WERI-Rb-1 (cell line): ENCODE measurements at regions not wholly inside any gene's neighbourhood (a gene's known extent, or its start where the extent isn't known, plus 50 kb on each side); places are given as distances from the start of the nearest gene placed in this dataset.

Experiments
- DNase-seq: peaks from one replicate; pipeline ENCODE4 v3.0.0-alpha.2; 2020
- H3K27ac ChIP-seq: fragments of 250-450 bp; sonication (Bioruptor Pico); 2 replicates; pipeline ENCODE4 v1.5.1; 2020; ENCODE audit warnings: mild to moderate bottlenecking, moderate library complexity
- H3K27me3 ChIP-seq: fragments of 250-450 bp; sonication (Bioruptor Pico); 2 replicates; pipeline ENCODE4 v1.5.1; 2021; ENCODE audit warnings: mild to moderate bottlenecking, low read depth, moderate library complexity; ENCODE audit not compliant: insufficient read depth, severe bottlenecking
- H3K36me3 ChIP-seq: fragments of 250-450 bp; sonication (Bioruptor Pico); 2 replicates; pipeline ENCODE4 v1.5.1; 2020; ENCODE audit warnings: mild to moderate bottlenecking, moderate library complexity
- H3K4me3 ChIP-seq: 2 replicates; pipeline ENCODE4 v1.5.1; 2011; ENCODE audit warnings: low read depth, mild to moderate bottlenecking, control low read depth, low read length
- H3K9me3 ChIP-seq: fragments of 250-450 bp; sonication (Bioruptor Pico); 2 replicates; pipeline ENCODE4 v1.5.1; 2021; ENCODE audit warnings: mild to moderate bottlenecking, moderate library complexity; ENCODE audit not compliant: severe bottlenecking
- CTCF ChIP-seq: IDR thresholded peaks from 2 replicates; pipeline ENCODE4 v1.5.1; 2011; ENCODE audit warnings: low read depth, mild to moderate bottlenecking, control low read depth, inconsistent platforms, low read length

- DNase-seq: no peak
- no peaks in the 10 kb centered on the region for H3K9me3 ChIP-seq
- H3K27ac ChIP-seq: no peak overlapping the region
- no peaks in the 10 kb centered on the region for H3K27me3 ChIP-seq
- no peak for TF ChIP-seq CTCF
- no peak overlapping the region for H3K4me3 ChIP-seq
- no peaks in the 10 kb centered on the region for H3K36me3 ChIP-seq
Observed at GRCh38 chr2:129004485-129004884, 685.8 kb upstream of the HS6ST1 start.

DNA sequence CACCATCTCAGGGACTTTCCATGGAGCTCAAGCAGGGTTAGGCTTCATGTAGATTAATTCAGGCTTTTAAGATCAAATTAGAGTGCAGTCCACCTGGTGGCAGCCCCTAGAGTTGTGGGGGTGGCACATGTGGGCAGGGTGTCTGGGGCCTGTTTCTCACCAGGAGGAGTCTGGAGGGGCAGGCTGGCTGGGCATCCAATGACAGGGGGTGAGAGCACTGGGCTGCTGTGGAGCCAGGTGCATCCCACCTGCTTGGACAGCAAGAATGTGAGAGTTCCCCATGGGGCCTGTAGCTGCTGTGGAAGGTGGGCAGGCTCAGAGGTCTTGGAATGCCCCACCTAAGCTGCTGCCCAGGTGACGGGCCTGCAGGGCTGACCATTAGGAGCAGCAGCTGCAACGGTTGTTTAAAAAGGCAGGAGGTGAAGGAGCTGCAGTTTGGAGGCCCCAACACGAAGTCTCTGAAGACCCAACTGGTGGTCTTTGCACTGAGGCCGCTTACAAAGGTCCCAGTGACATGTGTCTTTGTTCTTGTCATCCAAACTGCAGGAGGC, 686.3 kb upstream of the HS6ST1 start:
- H3K36me3 ChIP-seq: no peaks in the 10 kb centered on the region
- TF ChIP-seq CTCF: no peak
- no peak overlapping the region for H3K4me3 ChIP-seq

DNA sequence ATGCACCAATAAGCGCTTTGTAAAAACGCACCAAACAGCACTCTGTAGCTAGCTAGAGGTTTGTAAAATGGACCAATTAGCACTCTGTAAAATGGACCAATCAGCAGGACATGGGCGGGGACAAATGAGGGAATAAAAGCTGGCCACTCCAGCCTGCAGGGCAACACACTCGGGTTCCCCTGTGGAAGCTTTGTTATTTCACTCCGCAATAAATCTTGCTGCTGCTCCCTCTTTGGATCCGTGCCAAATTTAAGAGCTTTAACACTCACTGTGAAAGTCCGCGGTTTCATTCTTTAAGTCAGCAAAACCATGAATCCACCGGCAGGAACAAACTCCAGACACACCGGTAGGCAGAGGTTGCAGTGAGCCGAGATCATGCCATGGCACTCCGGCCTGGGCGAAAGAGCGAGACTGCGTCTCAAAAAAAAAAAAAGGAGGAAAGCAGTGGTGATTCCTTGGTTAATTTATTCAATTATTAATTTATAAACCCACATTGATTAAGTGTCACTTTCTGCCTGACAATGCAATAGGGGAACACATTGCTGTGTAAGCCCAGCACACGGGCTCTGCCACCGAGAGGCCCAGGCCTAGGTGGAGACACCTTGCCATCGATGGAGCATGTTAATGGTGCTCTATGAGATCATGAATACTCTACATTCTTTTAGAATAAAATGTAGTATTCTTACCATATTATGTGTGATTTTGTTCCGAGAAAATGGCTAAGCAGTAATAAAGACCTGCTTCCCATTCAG, 687.6 kb upstream of the HS6ST1 start:
- TF ChIP-seq CTCF: no peak
- H3K27ac ChIP-seq: no peak overlapping the region
- no peaks in the 10 kb centered on the region for H3K9me3 ChIP-seq

More for the DNA sequence above, 686.3 kb upstream of the HS6ST1 start:
- no peak for DNase-seq
- Histone ChIP-seq H3K27me3 (no peaks in the 10 kb centered on the region), H3K9me3 (no peaks in the 10 kb centered on the region), H3K27ac (no peak overlapping the region)

DNA sequence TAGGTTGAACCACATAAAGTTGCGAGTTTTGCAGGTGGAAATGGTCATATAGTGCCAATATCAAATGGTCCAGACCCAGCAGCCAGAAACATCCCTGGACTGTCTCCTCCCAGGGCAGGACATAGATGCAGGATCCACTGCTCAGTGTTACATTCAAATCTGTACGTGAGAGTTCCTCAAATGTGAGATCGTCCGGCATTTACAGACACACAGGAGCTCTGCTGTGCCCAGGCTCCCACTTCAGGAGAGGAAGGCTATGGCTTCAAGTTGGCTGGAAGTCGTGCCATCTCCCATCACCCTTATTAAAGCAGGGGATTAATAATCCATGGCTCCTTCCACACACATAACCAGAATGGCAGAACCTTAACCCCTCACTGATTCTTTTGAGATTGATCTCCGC, 688.2 kb upstream of the HS6ST1 start:
- no peaks in the 10 kb centered on the region for H3K36me3 ChIP-seq
- no peak overlapping the region for H3K4me3 ChIP-seq
- DNase-seq: no peak
- no peak overlapping the region for H3K27ac ChIP-seq
- no peaks in the 10 kb centered on the region for H3K9me3 ChIP-seq
- no peaks in the 10 kb centered on the region for H3K27me3 ChIP-seq
- TF ChIP-seq CTCF: no peak

More for the DNA sequence above, 687.6 kb upstream of the HS6ST1 start:
- Histone ChIP-seq H3K36me3 (no peaks in the 10 kb centered on the region), H3K4me3 (no peak overlapping the region), H3K27me3 (no peaks in the 10 kb centered on the region)
- DNase-seq: no peak

GRCh38 chr2:129008055-129008880, 689.6 kb upstream of the HS6ST1 start:
- Histone ChIP-seq H3K27ac (no peak overlapping the region), H3K4me3 (no peak overlapping the region), H3K9me3 (no peaks in the 10 kb centered on the region), H3K27me3 (no peaks in the 10 kb centered on the region), H3K36me3 (no peaks in the 10 kb centered on the region)
- no peak for TF ChIP-seq CTCF
- no peak for DNase-seq
